Hepatocyte (in vitro differentiated cells): ENCODE measurements at regions not wholly inside any gene's neighbourhood (a gene's known extent, or its start where the extent isn't known, plus 50 kb on each side); places are given as distances from the start of the nearest gene placed in this dataset.

Source experiments
- DNase-seq: peaks from one replicate; pipeline ENCODE4 v3.0.0-alpha.2; 2016; ENCODE audit warnings: low spot score
- H2AFZ ChIP-seq: fragments of 200-600 bp; sonication (generic); 2 replicates; pipeline ENCODE4 v1.6.0; 2016; ENCODE audit warnings: antibody characterized with exemption, mild to moderate bottlenecking
- H3K27ac ChIP-seq: fragments of 200-600 bp; sonication (generic); 2 replicates; pipeline ENCODE4 v1.5.1; 2016; ENCODE audit warnings: mild to moderate bottlenecking
- H3K27me3 ChIP-seq: fragments of 200-600 bp; sonication (generic); 2 replicates; pipeline ENCODE4 v1.6.1; 2016
- H3K36me3 ChIP-seq: fragments of 200-600 bp; sonication (generic); replicated peaks from 2 replicates; pipeline ENCODE4 v1.5.1; 2016; ENCODE audit warnings: low read depth; ENCODE audit not compliant: insufficient read depth
- H3K4me1 ChIP-seq: fragments of 200-600 bp; sonication (generic); 2 replicates; pipeline ENCODE4 v1.5.1; 2016; ENCODE audit warnings: mild to moderate bottlenecking, moderate library complexity; ENCODE audit not compliant: insufficient read depth
- H3K4me2 ChIP-seq: fragments of 200-600 bp; sonication (generic); 2 replicates; pipeline ENCODE4 v1.6.0; 2016
- H3K4me3 ChIP-seq: fragments of 200-600 bp; sonication (generic); 2 replicates; pipeline ENCODE4 v1.5.1; 2016; ENCODE audit warnings: mild to moderate bottlenecking
- H3K79me2 ChIP-seq: fragments of 200-600 bp; sonication (generic); 2 replicates; pipeline ENCODE4 v1.6.0; 2017; ENCODE audit warnings: mild to moderate bottlenecking
- H3K9me2 ChIP-seq: fragments of 200-600 bp; sonication (generic); replicated peaks from 2 replicates; pipeline ENCODE4 v1.6.0; 2017; ENCODE audit warnings: mild to moderate bottlenecking; ENCODE audit not compliant: insufficient read depth
- H3K9me3 ChIP-seq: fragments of 200-600 bp; sonication (generic); 2 replicates; pipeline ENCODE4 v1.5.1; 2016; ENCODE audit warnings: low read depth, mild to moderate bottlenecking
- H4K20me1 ChIP-seq: fragments of 200-600 bp; sonication (generic); 2 replicates; pipeline ENCODE4 v1.6.0; 2016; ENCODE audit warnings: mild to moderate bottlenecking; ENCODE audit not compliant: insufficient read depth, poor library complexity, severe bottlenecking
- EZH2 ChIP-seq: fragments of 200-600 bp; sonication (generic); IDR thresholded peaks from 2 replicates; pipeline ENCODE4 v1.6.1; 2016; ENCODE audit warnings: antibody characterized with exemption, mild to moderate bottlenecking, borderline replicate concordance
- EZH2phosphoT487 ChIP-seq: fragments of 200-600 bp; sonication (generic); IDR thresholded peaks from one replicate; pipeline ENCODE4 v1.6.1; 2018; ENCODE audit warnings: antibody characterized with exemption, mild to moderate bottlenecking, low read depth, moderate library complexity; ENCODE audit not compliant: unreplicated experiment, severe bottlenecking
- WGBS: methylation state at CpG from one replicate; pipeline ENCODE4 v1.1.6; 2016; ENCODE audit warnings: low lambda C conversion rate; ENCODE audit errors: missing lambda C conversion rate; 5-methylcytosine and 5-hydroxymethylcytosine counted together
- TF ChIP-seq, protein P1 (sequence below): fragments of 200-600 bp; sonication (generic); IDR thresholded peaks from 2 replicates; pipeline ENCODE4 v1.5.1; 2016; ENCODE audit warnings: antibody characterized with exemption, mild to moderate bottlenecking; ENCODE audit not compliant: poor library complexity

DNA sequence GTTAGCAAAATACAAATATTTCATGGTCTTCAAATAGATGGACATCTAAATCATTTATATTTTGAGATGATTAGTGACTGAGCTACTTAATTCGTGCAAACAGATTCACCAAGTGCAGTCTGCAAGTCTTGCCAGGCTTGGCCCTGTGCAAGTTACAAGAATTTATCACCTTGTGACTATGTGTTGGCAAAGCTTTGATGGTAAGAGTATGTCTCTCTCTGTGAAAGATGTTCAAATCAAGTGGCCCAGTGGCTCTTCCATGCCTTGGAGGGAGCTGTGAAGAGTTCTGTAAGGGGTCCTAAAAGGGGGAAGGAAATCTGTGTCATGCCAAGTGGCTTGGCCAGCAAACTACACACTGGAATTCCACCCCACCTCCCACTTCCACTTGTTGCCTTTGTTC is 397.3 kb downstream of the TYW1 start:
- TF ChIP-seq EZH2 (no peak), EZH2phosphoT487 (no peak)
- TF ChIP-seq, protein P1, sequence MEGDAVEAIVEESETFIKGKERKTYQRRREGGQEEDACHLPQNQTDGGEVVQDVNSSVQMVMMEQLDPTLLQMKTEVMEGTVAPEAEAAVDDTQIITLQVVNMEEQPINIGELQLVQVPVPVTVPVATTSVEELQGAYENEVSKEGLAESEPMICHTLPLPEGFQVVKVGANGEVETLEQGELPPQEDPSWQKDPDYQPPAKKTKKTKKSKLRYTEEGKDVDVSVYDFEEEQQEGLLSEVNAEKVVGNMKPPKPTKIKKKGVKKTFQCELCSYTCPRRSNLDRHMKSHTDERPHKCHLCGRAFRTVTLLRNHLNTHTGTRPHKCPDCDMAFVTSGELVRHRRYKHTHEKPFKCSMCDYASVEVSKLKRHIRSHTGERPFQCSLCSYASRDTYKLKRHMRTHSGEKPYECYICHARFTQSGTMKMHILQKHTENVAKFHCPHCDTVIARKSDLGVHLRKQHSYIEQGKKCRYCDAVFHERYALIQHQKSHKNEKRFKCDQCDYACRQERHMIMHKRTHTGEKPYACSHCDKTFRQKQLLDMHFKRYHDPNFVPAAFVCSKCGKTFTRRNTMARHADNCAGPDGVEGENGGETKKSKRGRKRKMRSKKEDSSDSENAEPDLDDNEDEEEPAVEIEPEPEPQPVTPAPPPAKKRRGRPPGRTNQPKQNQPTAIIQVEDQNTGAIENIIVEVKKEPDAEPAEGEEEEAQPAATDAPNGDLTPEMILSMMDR: no peak
- Histone ChIP-seq H3K4me1 (no peaks in the 10 kb centered on the region), H3K79me2 (no peaks in the 10 kb centered on the region), H3K27ac (no peak overlapping the region), H3K9me2 (no peaks in the 10 kb centered on the region), H3K4me2 (no peak overlapping the region), H2AFZ (no peak overlapping the region), H3K27me3 (peaks cover 7% of the 10 kb centered on the region), H3K36me3 (no peaks in the 10 kb centered on the region), H4K20me1 (no peaks in the 10 kb centered on the region), H3K4me3 (no peak overlapping the region), H3K9me3 (no peaks in the 10 kb centered on the region)
- 86% methylated on average over 1 of the region's 1 CpG for WGBS
- DNase-seq: no peak

DNA sequence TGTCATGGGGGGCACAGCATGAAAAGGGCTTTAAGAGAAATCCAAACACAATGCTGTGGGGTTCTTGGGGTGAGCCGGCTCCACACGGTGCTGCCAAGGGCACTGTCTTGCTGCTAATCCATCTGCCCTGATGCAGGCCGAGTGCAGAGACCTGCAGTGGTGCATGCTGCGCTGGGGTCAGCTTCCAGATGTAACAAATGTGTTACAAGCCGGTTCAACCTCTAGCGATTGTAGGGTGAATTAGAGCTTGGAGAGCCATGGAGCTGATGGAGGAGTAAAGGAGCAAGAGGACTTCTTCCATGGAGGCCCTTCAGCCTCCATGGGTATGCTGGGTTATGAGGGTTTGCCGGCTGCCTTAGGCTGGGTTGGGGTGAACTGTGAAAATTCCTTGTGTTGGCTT is 402.3 kb downstream of the TYW1 start:
- H3K27ac ChIP-seq: no peak overlapping the region
- no peaks in the 10 kb centered on the region for H4K20me1 ChIP-seq
- H2AFZ ChIP-seq: no peak overlapping the region
- TF ChIP-seq, protein P1: no peak
- H3K36me3 ChIP-seq: no peaks in the 10 kb centered on the region
- H3K4me1 ChIP-seq: no peaks in the 10 kb centered on the region
- no peak overlapping the region for H3K4me2 ChIP-seq
- no peaks in the 10 kb centered on the region for H3K9me3 ChIP-seq
- no peak overlapping the region for H3K4me3 ChIP-seq
- DNase-seq: no peak
- no peaks in the 10 kb centered on the region for H3K27me3 ChIP-seq
- 78% methylated on average over 7 of the region's 7 CpGs for WGBS
- H3K9me2 ChIP-seq: no peaks in the 10 kb centered on the region
- H3K79me2 ChIP-seq: no peaks in the 10 kb centered on the region

DNA sequence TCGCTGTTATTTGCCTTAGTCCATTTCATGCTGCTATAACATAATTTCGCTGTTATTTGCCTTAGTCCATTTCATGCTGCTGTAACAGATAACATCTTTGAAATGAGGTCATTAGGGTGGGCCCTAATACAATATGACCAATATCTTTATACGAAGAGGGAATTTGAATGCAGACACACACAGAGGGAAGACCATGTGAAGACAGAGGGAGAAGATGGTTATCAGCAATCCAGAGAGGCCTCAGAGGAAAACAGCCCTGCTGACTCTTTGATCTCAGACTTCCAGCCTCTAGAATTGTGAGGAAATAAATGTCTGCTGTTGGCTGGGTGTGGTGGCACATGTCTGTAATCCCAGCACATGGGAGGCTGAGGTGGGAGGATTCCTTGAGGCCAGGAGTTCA is 404.9 kb downstream of the TYW1 start:
- no peak overlapping the region for H3K4me3 ChIP-seq

More for the DNA sequence above, 404.9 kb downstream of the TYW1 start:
- no peak for TF ChIP-seq EZH2
- TF ChIP-seq, protein P1: no peak
- no peak for TF ChIP-seq EZH2phosphoT487
- Histone ChIP-seq H3K4me2 (no peak overlapping the region), H3K79me2 (no peaks in the 10 kb centered on the region), H3K4me1 (no peaks in the 10 kb centered on the region), H3K9me3 (no peaks in the 10 kb centered on the region), H3K9me2 (no peaks in the 10 kb centered on the region), H3K27ac (no peak overlapping the region), H2AFZ (no peak overlapping the region), H4K20me1 (no peaks in the 10 kb centered on the region), H3K36me3 (no peaks in the 10 kb centered on the region), H3K27me3 (no peaks in the 10 kb centered on the region)
- 88% methylated on average over 3 of the region's 3 CpGs for WGBS
- no peak for DNase-seq
